GM21447 (cell line): ENCODE measurements at regions not wholly inside any gene's neighbourhood (a gene's known extent, or its start where the extent isn't known, plus 50 kb on each side); places are given as distances from the start of the nearest gene placed in this dataset.
"Not testable (repeated sequence)": the region's sequence is repeated elsewhere in the genome, so short reads cannot be mapped to it uniquely, and the experiment has no call there.

ENCODE experiments used
- ATAC-seq: cut with Tn5 transposase; IDR thresholded peaks from one replicate; pipeline ENCODE4 v1.9.1; 2021; ENCODE audit not compliant: unreplicated experiment

DNA sequence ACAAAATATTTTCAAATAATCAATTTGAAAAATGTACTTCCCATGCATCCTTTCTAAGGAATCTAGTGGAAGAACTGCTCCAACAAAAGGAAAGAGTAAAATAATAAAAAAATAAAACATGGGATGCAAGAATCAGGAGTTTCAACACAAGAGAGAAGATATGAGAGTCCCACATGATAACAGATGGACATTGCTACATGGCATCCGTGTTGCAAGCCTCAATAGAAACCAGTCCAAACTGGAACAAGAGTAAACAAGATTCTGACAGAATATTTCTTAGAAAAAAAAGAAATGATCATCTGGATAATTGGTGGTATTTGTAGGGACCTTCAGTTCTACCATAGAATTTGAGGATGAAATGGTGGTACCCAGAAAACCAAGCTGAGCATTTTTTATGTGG, 186.8 kb downstream of the FRK start:
- ATAC-seq, result no peak

DNA sequence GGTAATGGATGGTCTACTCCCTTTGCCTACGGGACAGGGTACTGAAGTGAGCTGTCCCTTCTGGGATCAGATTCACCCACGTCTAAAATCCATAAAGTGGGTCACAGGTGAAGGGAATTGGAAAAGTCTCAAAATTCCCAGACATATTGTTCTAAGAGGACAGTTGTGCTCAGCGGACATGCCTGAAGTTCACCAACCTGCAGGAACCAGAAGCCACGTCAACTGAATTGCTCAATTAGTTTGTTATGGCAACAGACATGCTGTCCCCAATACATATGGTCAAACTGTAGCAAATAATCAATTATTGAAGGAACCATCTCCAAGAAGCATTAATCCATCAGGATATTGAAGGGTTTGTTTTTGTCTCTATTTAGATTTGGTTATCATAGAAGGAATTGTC, 190.2 kb downstream of the FRK start:
- no peak for ATAC-seq

GRCh38 chr6:115865914-115866313, 194.8 kb downstream of the FRK start:
- no peak for ATAC-seq

DNA sequence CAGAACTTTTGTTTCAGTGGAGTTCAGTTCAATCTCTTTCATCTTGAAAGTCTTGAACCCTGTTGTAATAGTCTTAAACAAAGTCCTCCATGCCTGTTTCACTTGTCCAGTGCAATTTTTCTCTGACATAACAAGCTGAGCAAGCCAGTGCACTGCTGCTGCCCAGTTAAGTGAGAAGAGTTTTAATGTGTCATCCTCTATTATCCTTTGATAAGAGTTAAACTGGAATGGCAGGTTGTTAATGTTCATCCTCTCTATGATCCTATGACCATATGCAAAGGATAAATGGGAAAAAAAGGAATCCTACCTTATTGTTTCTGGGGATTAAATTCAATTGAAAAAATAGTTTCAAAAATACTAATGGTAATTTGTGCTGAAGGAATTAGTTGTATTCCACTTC, 197.5 kb downstream of the FRK start:
- no peak for ATAC-seq

- ATAC-seq, result not testable (repeated sequence)
Measured at GRCh38 chr6:115861658-115862057, 199.0 kb downstream of the FRK start.

GRCh38 chr6:115859577-115859976, 201.1 kb downstream of the FRK start:
- ATAC-seq, result not testable (repeated sequence)

DNA sequence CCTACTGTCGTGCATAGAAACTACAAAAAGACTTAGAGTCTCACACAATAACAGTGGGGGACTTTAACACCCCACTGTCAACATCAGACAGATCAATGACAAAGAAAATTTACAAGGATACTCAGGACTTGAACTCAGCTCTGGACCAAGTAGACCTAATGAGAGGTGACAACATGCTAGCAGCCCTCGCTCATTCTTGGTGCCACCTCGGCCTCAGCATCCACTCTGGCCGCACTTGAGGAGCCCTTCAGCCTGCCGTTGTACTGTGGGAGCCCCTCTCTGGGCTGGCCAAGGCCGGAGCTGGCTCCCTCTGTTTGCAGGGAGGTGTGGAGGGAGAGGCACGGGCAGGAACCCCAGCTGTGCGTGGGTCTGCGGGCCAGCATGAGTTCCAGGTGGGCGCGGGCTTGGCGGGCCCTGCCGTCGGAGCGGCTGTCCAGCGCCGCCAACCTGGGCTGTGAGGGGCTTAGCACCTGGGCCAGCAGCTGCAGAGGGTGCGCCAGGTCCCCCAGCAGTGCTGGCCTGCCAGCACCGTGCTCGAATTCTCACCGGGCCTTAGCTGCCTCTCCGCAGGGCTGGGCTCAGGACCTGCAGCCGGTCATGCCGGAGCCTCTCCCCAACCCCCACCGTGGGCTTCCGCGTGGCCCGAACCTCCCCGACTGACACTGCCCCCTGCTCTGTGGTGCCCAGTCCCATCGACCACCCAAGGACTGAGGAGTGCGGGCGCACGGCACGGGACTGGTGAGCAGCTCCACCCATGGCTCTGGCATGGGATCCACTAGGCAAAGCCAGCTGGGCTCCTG, 205.6 kb downstream of the FRK start:
- ATAC-seq, result no peak

DNA sequence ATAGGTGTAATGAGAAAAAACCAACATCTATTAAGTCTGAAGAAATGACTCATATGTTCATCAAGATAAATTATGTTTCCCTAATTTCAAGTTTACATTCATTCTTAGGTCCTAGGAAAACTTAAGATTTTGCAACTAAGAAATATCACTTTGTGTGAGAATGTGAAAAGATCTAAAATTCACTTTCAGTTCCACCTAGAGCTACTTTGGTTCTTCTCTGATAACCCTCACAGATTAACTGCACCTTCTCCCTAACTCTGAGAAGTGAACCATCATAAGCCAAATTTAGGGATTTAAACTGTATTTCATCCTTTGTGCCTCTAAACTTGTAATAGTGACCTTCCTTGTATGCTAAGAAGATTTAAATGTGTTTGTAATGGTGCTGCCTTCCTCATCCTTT, 213.0 kb downstream of the FRK start:
- ATAC-seq, result no peak

DNA sequence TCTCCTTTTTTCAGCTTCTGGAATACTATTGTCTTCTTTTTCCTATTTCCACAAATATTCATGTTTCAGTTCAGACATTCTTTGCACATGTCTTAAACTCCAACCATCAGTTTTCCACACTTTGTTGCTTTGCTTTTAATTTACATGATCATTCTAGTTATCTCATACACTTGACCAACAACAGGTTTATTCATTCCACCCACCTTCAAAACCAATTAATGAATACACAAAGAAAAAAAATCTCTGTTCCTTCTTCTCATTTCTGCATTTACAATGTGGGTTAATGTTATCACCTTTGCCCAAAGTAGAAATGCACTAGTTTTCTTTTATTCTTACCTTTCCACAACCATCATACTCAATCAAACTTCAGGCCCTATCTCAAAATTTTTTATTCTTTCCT, 216.7 kb downstream of the FRK start:
- ATAC-seq, result no peak

GRCh38 chr6:115842338-115842737, 218.4 kb downstream of the FRK start:
- no peak for ATAC-seq

DNA sequence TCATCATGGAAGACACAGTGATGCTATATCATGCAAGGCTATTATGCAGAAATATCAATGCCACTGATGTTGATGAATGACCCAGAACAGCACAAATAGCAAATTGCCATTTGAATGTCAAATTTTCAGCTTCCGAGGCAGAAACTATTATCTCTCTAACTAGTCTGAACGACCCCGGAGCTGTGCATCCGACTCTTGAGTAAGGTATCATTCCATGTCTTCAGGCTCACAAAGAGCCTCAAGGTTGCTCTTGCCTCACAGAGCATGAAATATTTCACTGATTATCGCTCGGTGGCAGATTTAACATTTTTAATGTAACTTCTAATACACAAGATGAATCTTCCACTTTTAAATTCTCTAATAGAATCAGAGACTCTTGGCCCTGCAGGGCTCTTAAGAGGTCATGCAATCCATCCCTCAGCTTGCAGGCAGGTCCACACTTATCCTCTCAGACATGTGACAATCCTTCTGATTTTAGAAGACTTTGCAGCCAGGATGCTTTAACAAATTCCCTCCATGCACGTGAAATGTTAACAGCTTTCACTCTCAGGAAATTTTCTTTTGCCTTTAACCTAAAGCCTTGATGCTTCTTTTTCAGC, 221.0 kb downstream of the FRK start:
- ATAC-seq, result no peak

GRCh38 chr6:115838763-115839401, 221.8 kb downstream of the FRK start:
- peak; percentile 96 for ATAC-seq

GRCh38 chr6:115838216-115838615, 222.5 kb downstream of the FRK start:
- no peak for ATAC-seq

GRCh38 chr6:115836374-115836773, 224.3 kb downstream of the FRK start:
- ATAC-seq, result not testable (repeated sequence)

- ATAC-seq, result no peak
Measured at GRCh38 chr6:115835314-115835713, 225.4 kb downstream of the FRK start.

DNA sequence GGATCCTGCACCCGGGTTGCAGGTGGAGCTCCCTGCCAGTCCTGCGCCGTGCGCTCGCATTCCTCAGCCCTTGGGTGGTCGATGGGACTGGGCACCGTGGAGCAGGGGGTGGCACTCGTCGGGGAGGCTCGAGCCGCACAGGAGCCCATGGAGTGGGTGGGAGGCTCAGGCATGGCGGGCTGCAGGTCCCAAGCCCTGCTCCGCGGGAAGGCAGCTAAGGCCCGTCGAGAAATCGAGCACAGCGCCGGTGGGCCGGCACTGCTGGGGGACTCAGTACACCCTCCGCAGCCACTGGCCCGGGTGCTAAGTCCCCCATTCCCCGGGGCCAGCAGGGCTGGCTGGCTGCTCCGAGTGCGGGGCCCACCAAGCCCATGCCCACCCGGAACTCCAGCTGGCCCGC, 226.1 kb downstream of the FRK start:
- ATAC-seq, result not testable (repeated sequence)

DNA sequence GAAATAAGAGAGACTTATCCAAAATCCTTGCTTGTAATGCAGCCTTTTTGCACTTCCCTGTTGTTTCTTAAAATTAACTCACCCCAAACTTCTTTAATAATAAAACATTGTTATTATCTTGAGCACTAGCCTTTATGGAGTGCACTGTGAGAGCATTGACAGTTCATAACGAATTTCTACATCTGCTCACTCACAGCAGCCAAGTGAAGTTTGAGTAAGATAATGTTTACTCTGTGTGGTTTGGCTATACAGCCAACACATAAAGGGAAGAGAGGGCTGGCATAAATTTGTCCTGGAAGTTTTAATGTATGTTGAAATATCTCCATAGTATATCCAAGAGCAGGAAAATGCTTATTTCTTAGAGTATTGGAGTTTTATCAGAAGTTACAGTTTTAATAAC, 227.9 kb downstream of the FRK start:
- ATAC-seq, result no peak

DNA sequence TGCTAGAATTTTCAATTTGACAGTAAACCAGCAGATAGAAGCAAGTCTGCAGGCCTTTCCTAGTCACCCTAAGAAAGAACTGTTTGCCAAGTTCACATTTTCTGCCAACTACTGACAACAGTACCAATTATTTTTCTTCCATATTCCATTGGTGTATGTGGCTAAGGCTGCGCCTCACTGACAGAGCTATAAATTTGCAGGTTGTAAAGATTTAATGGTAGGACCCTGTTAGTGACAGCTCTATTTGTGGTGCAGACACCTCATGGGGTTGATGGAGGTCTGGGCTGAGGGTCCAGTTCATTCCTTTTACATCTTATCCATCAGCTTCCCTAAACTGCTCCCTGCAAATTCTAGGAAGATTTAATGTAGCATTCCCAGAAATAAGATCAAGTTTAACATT, 228.5 kb downstream of the FRK start:
- ATAC-seq, result no peak

DNA sequence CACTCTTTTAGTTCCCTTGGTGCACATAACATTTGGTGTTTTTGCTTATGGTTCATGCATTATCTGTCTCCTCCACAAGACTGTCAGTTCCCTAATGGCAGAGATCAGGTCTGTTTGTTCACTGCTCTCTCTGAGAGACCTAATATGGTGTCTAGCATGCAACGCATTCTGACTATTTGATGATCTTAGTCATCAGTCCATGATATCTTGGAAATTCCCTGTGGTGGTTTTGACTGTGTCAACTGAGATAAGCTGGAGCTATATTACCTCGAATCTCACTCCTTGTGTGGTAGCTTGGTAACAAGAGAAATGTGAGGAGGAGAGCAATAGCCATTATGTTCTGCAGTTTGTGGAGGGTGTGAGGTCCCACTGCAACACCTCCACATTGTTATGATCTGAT, 229.8 kb downstream of the FRK start:
- no peak for ATAC-seq

DNA sequence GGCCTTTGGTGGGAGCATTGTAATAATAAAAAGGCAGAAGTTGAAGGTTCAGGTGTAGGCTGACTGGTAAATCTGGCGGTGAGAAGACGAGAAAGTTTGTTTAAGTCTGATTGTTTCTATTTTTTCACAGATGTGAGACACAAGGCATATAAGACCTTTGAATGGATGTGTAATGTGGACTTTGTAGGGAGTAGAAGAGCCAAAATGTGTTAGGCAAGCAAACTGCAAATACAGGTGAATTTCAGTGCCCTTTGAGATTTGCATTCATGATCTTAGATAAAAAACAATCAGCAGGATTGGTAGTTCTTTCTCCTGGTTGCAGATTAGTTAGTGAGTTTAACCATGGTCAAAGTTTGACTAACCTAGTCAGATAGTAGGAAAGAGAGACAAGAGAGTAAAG, 238.9 kb downstream of the FRK start:
- no peak for ATAC-seq

- no peak for ATAC-seq
Measured at GRCh38 chr6:115819506-115819905, 241.2 kb downstream of the FRK start.

- ATAC-seq, result no peak
Measured at GRCh38 chr6:115817161-115817560, 243.5 kb downstream of the FRK start.
